ENCODE measurements at regions not wholly inside any gene's neighbourhood (a gene's known extent, or its start where the extent isn't known, plus 50 kb on each side); places are given as distances from the start of the nearest gene placed in this dataset.

DNA sequence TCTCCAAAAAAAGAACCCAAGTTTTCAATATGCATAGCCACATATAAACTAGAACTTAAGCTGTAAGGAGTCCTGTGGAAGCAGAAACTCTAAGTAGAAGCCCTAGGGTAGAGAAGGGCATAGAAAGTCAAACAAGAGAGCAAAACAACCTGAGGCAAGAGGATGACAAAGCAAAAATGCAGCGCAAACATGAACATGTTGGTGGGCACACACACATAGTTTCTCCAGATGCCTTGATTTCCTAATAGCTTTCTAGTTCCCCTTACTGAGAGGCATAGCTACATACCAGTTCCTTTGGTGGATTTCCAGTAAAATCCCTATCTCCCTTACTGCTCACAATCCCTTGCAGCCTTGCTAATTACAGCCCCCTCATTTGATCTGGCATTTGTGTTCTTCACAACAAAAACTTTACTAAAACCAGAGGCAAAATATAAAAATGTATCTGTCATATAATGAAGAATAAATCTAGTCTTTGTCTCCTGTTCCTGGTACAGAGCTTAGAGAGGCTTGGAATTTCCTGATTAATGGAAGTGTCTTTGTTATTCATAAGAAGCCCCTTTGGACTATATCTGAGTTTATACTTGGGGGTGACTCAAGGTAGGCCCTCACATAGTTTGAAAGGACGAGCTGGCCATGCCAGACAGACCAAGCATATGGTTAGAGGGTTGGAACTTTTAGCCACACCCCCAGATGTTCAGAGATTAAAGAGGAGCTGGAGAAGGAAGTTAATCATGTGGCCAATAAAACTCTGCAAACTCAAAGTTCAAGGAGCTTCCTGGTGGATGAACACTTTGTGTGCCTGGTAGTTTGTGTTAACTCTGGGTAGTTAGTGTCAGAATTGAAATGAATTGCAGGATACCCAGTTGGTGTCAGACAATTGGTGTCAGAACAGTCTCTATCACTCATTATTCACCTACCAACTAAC is 52.7 kb upstream of the ZCCHC13 start:
- TF ChIP-seq POLR2A (IDR thresholded peaks at IDR 0.05), result no peak
- TF ChIP-seq, protein P1, sequence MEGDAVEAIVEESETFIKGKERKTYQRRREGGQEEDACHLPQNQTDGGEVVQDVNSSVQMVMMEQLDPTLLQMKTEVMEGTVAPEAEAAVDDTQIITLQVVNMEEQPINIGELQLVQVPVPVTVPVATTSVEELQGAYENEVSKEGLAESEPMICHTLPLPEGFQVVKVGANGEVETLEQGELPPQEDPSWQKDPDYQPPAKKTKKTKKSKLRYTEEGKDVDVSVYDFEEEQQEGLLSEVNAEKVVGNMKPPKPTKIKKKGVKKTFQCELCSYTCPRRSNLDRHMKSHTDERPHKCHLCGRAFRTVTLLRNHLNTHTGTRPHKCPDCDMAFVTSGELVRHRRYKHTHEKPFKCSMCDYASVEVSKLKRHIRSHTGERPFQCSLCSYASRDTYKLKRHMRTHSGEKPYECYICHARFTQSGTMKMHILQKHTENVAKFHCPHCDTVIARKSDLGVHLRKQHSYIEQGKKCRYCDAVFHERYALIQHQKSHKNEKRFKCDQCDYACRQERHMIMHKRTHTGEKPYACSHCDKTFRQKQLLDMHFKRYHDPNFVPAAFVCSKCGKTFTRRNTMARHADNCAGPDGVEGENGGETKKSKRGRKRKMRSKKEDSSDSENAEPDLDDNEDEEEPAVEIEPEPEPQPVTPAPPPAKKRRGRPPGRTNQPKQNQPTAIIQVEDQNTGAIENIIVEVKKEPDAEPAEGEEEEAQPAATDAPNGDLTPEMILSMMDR (IDR thresholded peaks at IDR 0.05 in 8 of 11, conservative IDR thresholded peaks at IDR 0.05 in 3 of 11), result no peak
